Stimulated activated naive CD8-positive, alpha-beta T cell treated with anti-CD3 and anti-CD28 coated beads, Interleukin-15, amount 100 ng/mL, for 72 hours (primary cell): ENCODE measurements at regions not wholly inside any gene's neighbourhood (a gene's known extent, or its start where the extent isn't known, plus 50 kb on each side); places are given as distances from the start of the nearest gene placed in this dataset.

Source experiments
- ATAC-seq: fragments of 150-1000 bp; cut with Tn5 transposase; 2 replicates; pipeline ENCODE4 v1.10.0; 2021; ENCODE audit warnings: mild to moderate bottlenecking, moderate library complexity
- DNase-seq, 2 donors: peaks; one replicate each; pipeline ENCODE4 v3.0.0; 2021 to 2022
- H3K27ac Mint-ChIP-seq, 2 donors: one replicate each; pipeline ENCODE4 v1.8.0; 2022; ENCODE audit warnings: mild to moderate bottlenecking in 2 of 2, mixed read lengths in 2 of 2, moderate library complexity in 2 of 2
- H3K27me3 Mint-ChIP-seq: one replicate; pipeline ENCODE4 v1.8.0; 2022; ENCODE audit warnings: mixed read lengths
- H3K4me1 Mint-ChIP-seq: one replicate; pipeline ENCODE4 v1.8.0; 2022; ENCODE audit warnings: mild to moderate bottlenecking, mixed read lengths
- H3K4me3 Mint-ChIP-seq, 2 donors: one replicate each; pipeline ENCODE4 v1.8.0; 2022; ENCODE audit warnings: mild to moderate bottlenecking in 2 of 2, mixed read lengths in 2 of 2, moderate library complexity in 1 of 2
- H3K9me3 Mint-ChIP-seq, 2 donors: one replicate each; pipeline ENCODE4 v1.8.0; 2022; ENCODE audit warnings: mixed read lengths in 2 of 2

GRCh38 chr2:193824474-193824873 lies 1629.7 kb upstream of the TMEFF2 start:
- Mint-ChIP-seq H3K4me3 (no peak overlapping the region), H3K27ac (no peak overlapping the region), H3K4me1 (no peaks in the 10 kb centered on the region), H3K9me3 (no peaks in the 10 kb centered on the region), H3K27me3 (no peaks in the 10 kb centered on the region)
- DNase-seq (no peak), ATAC-seq (no peak)

GRCh38 chr2:193818801-193819499 lies 1624.2 kb upstream of the TMEFF2 start:
- Mint-ChIP-seq H3K4me1 (no peaks in the 10 kb centered on the region), H3K9me3 (no peaks in the 10 kb centered on the region), H3K4me3 (no peak overlapping the region), H3K27ac (no peak overlapping the region), H3K27me3 (no peaks in the 10 kb centered on the region)
- no peak for DNase-seq
- no peak for ATAC-seq

GRCh38 chr2:193816008-193816407 lies 1621.3 kb upstream of the TMEFF2 start:
- H3K27me3 Mint-ChIP-seq, result no peaks in the 10 kb centered on the region
- ATAC-seq (no peak), DNase-seq (no peak)
- H3K4me3 Mint-ChIP-seq, result no peak overlapping the region
- H3K27ac Mint-ChIP-seq, result no peak overlapping the region
- no peaks in the 10 kb centered on the region for H3K9me3 Mint-ChIP-seq
- H3K4me1 Mint-ChIP-seq, result no peaks in the 10 kb centered on the region

- H3K27me3 Mint-ChIP-seq, result no peaks in the 10 kb centered on the region
- ATAC-seq (no peak), DNase-seq (no peak)
- H3K4me3 Mint-ChIP-seq, result no peak overlapping the region
- H3K9me3 Mint-ChIP-seq, result no peaks in the 10 kb centered on the region
- H3K27ac Mint-ChIP-seq, result no peak overlapping the region
- H3K4me1 Mint-ChIP-seq, result no peaks in the 10 kb centered on the region
Observed at GRCh38 chr2:193810533-193810932, 1615.8 kb upstream of the TMEFF2 start.

GRCh38 chr2:193808877-193809276 lies 1614.1 kb upstream of the TMEFF2 start:
- Mint-ChIP-seq H3K9me3 (no peaks in the 10 kb centered on the region), H3K4me3 (no peak overlapping the region), H3K27me3 (no peaks in the 10 kb centered on the region), H3K27ac (no peak overlapping the region), H3K4me1 (no peaks in the 10 kb centered on the region)
- ATAC-seq (no peak), DNase-seq (no peak)

- no peak overlapping the region for H3K27ac Mint-ChIP-seq
- ATAC-seq, result no peak
- H3K4me3 Mint-ChIP-seq, result no peak overlapping the region
- no peaks in the 10 kb centered on the region for H3K27me3 Mint-ChIP-seq
- DNase-seq, result no peak
- H3K9me3 Mint-ChIP-seq, result no peaks in the 10 kb centered on the region
- no peaks in the 10 kb centered on the region for H3K4me1 Mint-ChIP-seq
Observed at GRCh38 chr2:193806088-193806774, 1611.5 kb upstream of the TMEFF2 start.

GRCh38 chr2:193796847-193797246 lies 1602.1 kb upstream of the TMEFF2 start:
- Mint-ChIP-seq H3K27me3 (no peaks in the 10 kb centered on the region), H3K4me3 (no peak overlapping the region), H3K9me3 (no peaks in the 10 kb centered on the region), H3K4me1 (no peaks in the 10 kb centered on the region), H3K27ac (no peak overlapping the region)
- no peak for ATAC-seq
- DNase-seq, result no peak

GRCh38 chr2:193793914-193794313 lies 1599.2 kb upstream of the TMEFF2 start:
- no peak overlapping the region for H3K27ac Mint-ChIP-seq
- H3K4me3 Mint-ChIP-seq, result no peak overlapping the region
- no peaks in the 10 kb centered on the region for H3K4me1 Mint-ChIP-seq
- no peak for DNase-seq
- H3K27me3 Mint-ChIP-seq, result no peaks in the 10 kb centered on the region
- H3K9me3 Mint-ChIP-seq, result no peaks in the 10 kb centered on the region
- no peak for ATAC-seq

GRCh38 chr2:193783681-193784080 lies 1588.9 kb upstream of the TMEFF2 start:
- no peaks in the 10 kb centered on the region for H3K4me1 Mint-ChIP-seq
- ATAC-seq, result no peak
- no peak overlapping the region for H3K27ac Mint-ChIP-seq
- no peak overlapping the region for H3K4me3 Mint-ChIP-seq
- DNase-seq, result no peak
- no peaks in the 10 kb centered on the region for H3K27me3 Mint-ChIP-seq
- H3K9me3 Mint-ChIP-seq, result no peaks in the 10 kb centered on the region

- Mint-ChIP-seq H3K27me3 (no peaks in the 10 kb centered on the region), H3K27ac (no peak overlapping the region), H3K4me3 (no peak overlapping the region), H3K4me1 (no peaks in the 10 kb centered on the region), H3K9me3 (no peaks in the 10 kb centered on the region)
- ATAC-seq, result no peak
- no peak for DNase-seq
Observed at GRCh38 chr2:193778293-193778692, 1583.6 kb upstream of the TMEFF2 start.

GRCh38 chr2:193776988-193777387 lies 1582.3 kb upstream of the TMEFF2 start:
- H3K4me1 Mint-ChIP-seq, result no peaks in the 10 kb centered on the region
- no peak overlapping the region for H3K27ac Mint-ChIP-seq
- no peak for ATAC-seq
- H3K4me3 Mint-ChIP-seq, result no peak overlapping the region
- no peak for DNase-seq
- no peaks in the 10 kb centered on the region for H3K27me3 Mint-ChIP-seq
- no peaks in the 10 kb centered on the region for H3K9me3 Mint-ChIP-seq

- Mint-ChIP-seq H3K27me3 (no peaks in the 10 kb centered on the region), H3K9me3 (no peaks in the 10 kb centered on the region), H3K4me3 (no peak overlapping the region), H3K27ac (no peak overlapping the region), H3K4me1 (no peaks in the 10 kb centered on the region)
- ATAC-seq (no peak), DNase-seq (no peak)
Observed at GRCh38 chr2:193774166-193774565, 1579.4 kb upstream of the TMEFF2 start.

- H3K9me3 Mint-ChIP-seq, result no peaks in the 10 kb centered on the region
- DNase-seq, result no peak
- H3K4me1 Mint-ChIP-seq, result no peaks in the 10 kb centered on the region
- no peak for ATAC-seq
- no peak overlapping the region for H3K4me3 Mint-ChIP-seq
- H3K27me3 Mint-ChIP-seq, result no peaks in the 10 kb centered on the region
- H3K27ac Mint-ChIP-seq, result no peak overlapping the region
Observed at GRCh38 chr2:193751299-193751698, 1556.6 kb upstream of the TMEFF2 start.

- H3K4me3 Mint-ChIP-seq, result no peak overlapping the region
- H3K27me3 Mint-ChIP-seq, result no peaks in the 10 kb centered on the region
- H3K4me1 Mint-ChIP-seq, result no peaks in the 10 kb centered on the region
- no peak overlapping the region for H3K27ac Mint-ChIP-seq
- H3K9me3 Mint-ChIP-seq, result peaks cover 0 to 11% of the 10 kb centered on the region in 2 donors
- DNase-seq (no peak), ATAC-seq (no peak)
Observed at GRCh38 chr2:193749485-193749884, 1554.8 kb upstream of the TMEFF2 start.

GRCh38 chr2:193743089-193743488 lies 1548.4 kb upstream of the TMEFF2 start:
- Mint-ChIP-seq H3K27me3 (no peaks in the 10 kb centered on the region), H3K4me1 (no peaks in the 10 kb centered on the region), H3K27ac (no peak overlapping the region), H3K9me3 (peaks cover 0 to 25% of the 10 kb centered on the region in 2 donors), H3K4me3 (no peak overlapping the region)
- no peak for ATAC-seq
- no peak for DNase-seq

- Mint-ChIP-seq H3K4me1 (no peaks in the 10 kb centered on the region), H3K27ac (no peak overlapping the region), H3K9me3 (peaks cover 0 to 8% of the 10 kb centered on the region in 2 donors), H3K4me3 (no peak overlapping the region), H3K27me3 (no peaks in the 10 kb centered on the region)
- ATAC-seq, result no peak
- no peak for DNase-seq
Observed at GRCh38 chr2:193738892-193739291, 1544.2 kb upstream of the TMEFF2 start.

- Mint-ChIP-seq H3K27ac (no peak overlapping the region), H3K9me3 (peaks cover 0 to 16% of the 10 kb centered on the region in 2 donors), H3K4me3 (no peak overlapping the region), H3K4me1 (no peaks in the 10 kb centered on the region), H3K27me3 (no peaks in the 10 kb centered on the region)
- no peak for ATAC-seq
- no peak for DNase-seq
Observed at GRCh38 chr2:193712912-193713311, 1518.2 kb upstream of the TMEFF2 start.
